Posterior cingulate gyrus (tissue), 11 donors: ENCODE measurements at regions not wholly inside any gene's neighbourhood (a gene's known extent, or its start where the extent isn't known, plus 50 kb on each side); places are given as distances from the start of the nearest gene placed in this dataset.

ENCODE experiments used
- DNase-seq, 10 donors: peaks; one replicate each; pipeline versions ENCODE4 v3.0.0 to v3.0.0-alpha.2; 2020 to 2021; ENCODE audit warnings: mixed read lengths in 3 of 10
- intact Hi-C: fragments of 100-400 bp; cut with DNase I; formaldehyde crosslinking; loops from one replicate; pipeline ENCODE4 v1.15.1; 2023

DNA sequence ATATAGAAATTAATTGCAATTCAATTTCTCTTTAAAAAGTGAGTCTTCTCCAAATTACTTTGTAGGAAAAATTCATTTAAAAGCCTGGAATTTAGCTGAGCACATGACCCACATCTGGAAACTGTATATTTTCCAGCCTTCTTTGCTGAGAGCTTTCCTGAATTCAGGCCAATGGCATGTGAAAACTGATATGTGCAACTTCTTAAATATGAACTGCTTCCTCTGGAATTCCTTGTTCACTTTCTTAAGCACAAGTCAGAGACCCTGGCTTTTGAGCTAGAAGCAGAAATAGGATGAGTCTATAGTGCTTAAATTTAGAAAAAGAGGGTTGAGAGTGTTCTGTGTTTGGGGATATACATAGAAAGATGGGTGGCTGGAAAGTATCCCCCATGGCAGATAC is 365.1 kb upstream of the MTPN start:
- DNase-seq, result no peak

DNA sequence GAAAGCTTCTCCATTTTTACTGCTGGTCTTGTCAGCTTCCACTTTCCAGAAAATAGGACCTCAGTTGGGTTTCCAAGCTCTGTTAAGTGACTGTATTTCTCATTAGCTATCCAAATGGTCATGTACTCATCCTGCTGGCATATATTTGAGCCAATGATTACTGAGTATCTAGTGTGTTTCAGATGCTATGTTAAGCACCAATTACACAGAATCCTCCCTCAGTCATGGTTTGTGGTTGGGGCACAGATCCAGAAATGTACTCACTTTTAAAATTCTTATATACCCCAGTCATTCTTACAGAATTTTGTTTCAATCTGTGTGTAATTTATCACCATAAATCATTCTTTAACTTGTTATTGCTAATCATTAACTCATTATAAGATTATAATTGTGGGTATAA is 362.3 kb upstream of the MTPN start:
- intact Hi-C loops, result no loop called here
- no peak for DNase-seq

More for the DNA sequence above, 365.1 kb upstream of the MTPN start:
- intact Hi-C loops, result no loop called here

GRCh38 chr7:136336932-136337331 is 359.8 kb upstream of the MTPN start:
- DNase-seq, result no peak
- intact Hi-C loops, result no loop called here

DNA sequence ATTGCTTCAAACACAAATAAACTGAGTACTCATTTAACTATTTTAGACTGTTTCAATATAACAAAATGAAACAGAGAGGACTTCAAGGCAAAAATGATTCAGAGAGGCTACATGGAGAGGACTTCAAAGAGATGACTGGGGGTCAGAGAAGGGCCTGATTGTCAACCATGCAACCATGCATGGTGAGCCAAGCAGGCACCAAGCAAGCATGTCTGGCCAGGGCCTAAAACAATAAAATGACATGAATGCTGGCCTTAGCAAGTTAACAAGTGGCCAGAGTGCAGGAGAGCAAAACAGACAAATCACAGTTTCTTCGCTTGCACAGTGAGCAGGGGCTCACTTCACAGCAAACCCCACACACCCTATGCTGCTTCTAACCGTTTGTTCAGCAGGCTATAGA is 356.5 kb upstream of the MTPN start:
- no peak for DNase-seq
- intact Hi-C loops, result no loop called here

DNA sequence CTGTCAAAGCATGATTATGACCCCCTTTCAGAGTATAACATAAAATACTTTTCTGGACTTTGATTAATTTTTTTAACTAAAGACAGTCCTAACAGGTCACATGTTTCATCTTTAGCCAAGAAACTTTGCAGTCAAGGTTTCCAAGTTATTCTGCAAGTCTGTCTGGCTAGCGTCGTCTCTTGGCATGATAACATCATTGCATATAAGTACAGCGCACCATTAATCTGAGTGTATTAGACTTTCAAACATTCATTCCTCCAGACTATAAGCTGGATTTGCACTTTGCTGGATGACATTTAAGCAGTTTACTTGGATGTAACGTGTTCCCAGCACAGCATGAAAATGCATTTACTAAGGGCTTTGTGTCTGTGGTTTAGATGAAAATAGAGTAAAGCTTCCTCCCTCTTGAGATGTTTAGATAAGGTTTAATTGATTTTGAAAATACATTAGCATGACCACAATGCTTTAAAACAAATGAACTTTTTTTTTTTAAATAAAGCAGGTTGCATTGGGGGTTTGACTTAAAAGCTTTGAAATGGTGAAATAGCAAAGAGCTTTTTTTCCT is 349.0 kb upstream of the MTPN start:
- DNase-seq, result no peak
- intact Hi-C loops, result no loop called here

- intact Hi-C loops, result no loop called here
- no peak for DNase-seq
These were observed 348.4 kb upstream of the MTPN start for GRCh38 chr7:136325578-136325977.

DNA sequence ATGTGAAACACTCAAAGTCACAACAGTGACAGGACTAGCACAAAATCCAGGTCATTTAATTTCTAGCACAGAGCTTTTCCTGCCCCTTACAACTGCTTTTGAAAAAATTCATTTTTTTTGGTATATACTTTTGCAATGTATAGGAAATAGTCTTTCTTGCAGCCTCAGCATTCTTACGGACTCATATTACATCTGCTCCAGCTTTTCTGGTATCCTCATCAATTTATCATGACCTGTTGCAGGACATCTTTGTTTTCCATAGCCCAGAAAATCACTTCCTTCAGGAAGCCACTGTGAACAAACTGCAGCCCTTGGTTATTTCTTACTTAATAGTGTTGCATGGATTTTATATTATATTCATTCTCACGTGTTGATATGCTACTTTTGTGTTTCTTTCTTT is 347.9 kb upstream of the MTPN start:
- DNase-seq, result no peak
- intact Hi-C loops, result no loop called here

GRCh38 chr7:136324073-136324704 is 347.0 kb upstream of the MTPN start:
- intact Hi-C loops, result no loop called here
- no peak for DNase-seq

- intact Hi-C loops, result no loop called here
- DNase-seq, result no peak
These were observed 335.4 kb upstream of the MTPN start for GRCh38 chr7:136312592-136312991.

GRCh38 chr7:136309407-136309806 is 332.2 kb upstream of the MTPN start:
- DNase-seq, result no peak
- intact Hi-C loops, result no loop called here

DNA sequence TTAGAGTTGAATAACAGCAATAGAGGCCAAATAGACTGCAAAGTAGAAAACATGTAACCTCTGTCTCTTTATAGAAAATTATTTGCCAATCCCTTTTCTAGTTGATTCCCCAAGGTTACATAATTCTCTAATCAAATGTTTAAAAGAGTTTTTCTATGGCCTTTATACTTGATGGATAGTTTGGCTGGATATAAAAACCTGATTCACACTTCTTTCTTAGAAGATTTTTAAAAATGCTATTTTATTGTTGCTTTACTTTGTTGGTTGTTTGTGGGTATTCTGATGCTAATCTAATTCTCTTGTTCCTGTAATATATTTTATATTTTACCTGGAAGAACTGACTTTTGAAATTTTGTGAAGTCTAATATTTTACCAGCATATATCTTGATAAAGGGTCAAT is 331.1 kb upstream of the MTPN start:
- intact Hi-C loops, result no loop called here
- no peak for DNase-seq

- intact Hi-C loops, result no loop called here
- DNase-seq, result no peak
These were observed 326.0 kb upstream of the MTPN start for GRCh38 chr7:136303162-136303561.

DNA sequence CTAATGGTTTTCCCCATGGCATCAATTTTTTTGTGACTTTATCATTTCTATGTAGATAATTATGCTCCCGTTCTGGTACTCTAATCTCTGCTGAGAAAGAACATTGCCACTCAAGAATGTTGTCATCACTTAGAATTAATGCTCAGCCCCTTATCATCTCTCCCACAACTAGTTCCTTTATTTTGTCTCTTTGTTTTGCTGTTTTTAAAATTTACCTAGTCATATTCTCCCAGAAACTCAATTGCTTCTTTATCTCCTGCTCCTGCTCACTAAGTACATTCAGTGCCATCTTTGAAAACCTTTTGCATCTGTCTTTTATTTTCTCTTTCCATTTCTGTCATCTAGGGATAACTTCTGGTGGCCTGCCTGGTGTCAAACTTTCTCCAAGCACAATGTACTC is 324.9 kb upstream of the MTPN start:
- DNase-seq, result no peak
- intact Hi-C loops, result no loop called here

DNA sequence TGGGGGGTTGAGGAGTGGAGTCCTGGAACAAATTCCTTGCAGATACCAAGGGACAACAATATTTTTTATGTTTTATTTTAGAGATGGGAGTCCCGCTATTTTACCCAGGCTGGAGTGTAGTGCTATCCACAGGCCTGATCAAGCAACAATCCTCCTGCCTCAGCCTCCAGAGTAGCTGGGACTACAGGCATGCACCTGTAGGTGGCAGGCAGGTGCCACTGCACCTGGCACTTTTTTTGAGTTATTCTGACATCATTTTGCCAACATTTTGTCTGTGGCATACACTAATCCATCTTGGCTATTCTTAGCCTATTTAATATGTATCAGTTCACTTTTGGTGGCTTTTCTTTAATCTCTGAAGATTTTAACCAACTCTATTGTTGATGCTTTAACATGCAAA is 317.8 kb upstream of the MTPN start:
- intact Hi-C loops, result no loop called here
- no peak for DNase-seq

GRCh38 chr7:136293841-136294391 is 316.8 kb upstream of the MTPN start:
- DNase-seq, result no peak
- intact Hi-C loops, result no loop called here

GRCh38 chr7:136293272-136293671 is 316.1 kb upstream of the MTPN start:
- intact Hi-C loops, result no loop called here
- no peak for DNase-seq

GRCh38 chr7:136292365-136292764 is 315.2 kb upstream of the MTPN start:
- intact Hi-C loops, result no loop called here
- no peak for DNase-seq

- no peak for DNase-seq
- intact Hi-C loops, result no loop called here
These were observed 313.2 kb upstream of the MTPN start for GRCh38 chr7:136290351-136290750.

GRCh38 chr7:136278057-136278456 is 300.9 kb upstream of the MTPN start:
- intact Hi-C loops, result no loop called here
- DNase-seq, result no peak

- intact Hi-C loops, result no loop called here
These were observed 298.6 kb upstream of the MTPN start for GRCh38 chr7:136275794-136276193.

GRCh38 chr7:136274636-136275345 is 297.6 kb upstream of the MTPN start:
- intact Hi-C loops, result no loop called here
- no peak for DNase-seq

More at GRCh38 chr7:136275794-136276193, 298.6 kb upstream of the MTPN start:
- no peak for DNase-seq

DNA sequence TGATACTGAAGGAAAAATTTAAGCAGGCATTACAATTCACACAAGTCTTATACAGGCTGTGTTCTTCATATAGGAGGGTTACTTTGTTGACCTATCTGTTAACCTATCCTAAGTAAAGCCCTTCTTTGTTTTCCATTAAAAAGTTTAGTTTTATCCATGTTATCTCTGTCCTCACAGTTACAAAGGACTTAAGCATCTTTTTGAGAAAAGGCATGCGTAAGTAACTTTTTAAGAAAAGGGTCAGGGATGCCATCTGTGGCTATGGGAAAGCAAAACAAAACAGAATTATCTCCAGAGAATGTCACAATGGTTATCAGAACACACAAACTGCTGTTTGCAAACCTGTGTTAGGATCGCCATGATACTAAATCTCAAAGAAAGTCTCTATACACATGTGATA is 295.8 kb upstream of the MTPN start:
- DNase-seq, result no peak

More for the DNA sequence above, 295.8 kb upstream of the MTPN start:
- intact Hi-C loops, result no loop called here
